Amniotic epithelial cell (primary cell): ENCODE measurements at regions not wholly inside any gene's neighbourhood (a gene's known extent, or its start where the extent isn't known, plus 50 kb on each side); places are given as distances from the start of the nearest gene placed in this dataset.
"Not testable (repeated sequence)": the region's sequence is repeated elsewhere in the genome, so short reads cannot be mapped to it uniquely, and the experiment has no call there.

Experiments used
- DNase-seq: peaks from one replicate; pipeline ENCODE4 v3.0.0-alpha.2; 2010; ENCODE audit warnings: low read depth

GRCh38 chr14:105938055-105938863 is 411.9 kb downstream of the TMEM121 start:
- DNase-seq, result no peak

- DNase-seq, result no peak
Observed at GRCh38 chr14:105938959-105939358, 412.6 kb downstream of the TMEM121 start.

GRCh38 chr14:105939810-105940508 is 413.6 kb downstream of the TMEM121 start:
- no peak for DNase-seq

GRCh38 chr14:105940534-105941225 is 414.3 kb downstream of the TMEM121 start:
- DNase-seq, result no peak

- DNase-seq, result no peak
Observed at GRCh38 chr14:105941226-105942166, 415.1 kb downstream of the TMEM121 start.

GRCh38 chr14:105942725-105943124 is 416.3 kb downstream of the TMEM121 start:
- DNase-seq, result not testable (repeated sequence)

GRCh38 chr14:105943973-105944602 is 417.7 kb downstream of the TMEM121 start:
- no peak for DNase-seq

GRCh38 chr14:105944632-105945610 is 418.5 kb downstream of the TMEM121 start:
- no peak for DNase-seq

- no peak for DNase-seq
Observed at GRCh38 chr14:105945896-105946295, 419.5 kb downstream of the TMEM121 start.

- DNase-seq, result no peak
Observed at GRCh38 chr14:105947599-105947998, 421.2 kb downstream of the TMEM121 start.

- not testable (repeated sequence) for DNase-seq
Observed at GRCh38 chr14:105948955-105949354, 422.6 kb downstream of the TMEM121 start.

GRCh38 chr14:105950364-105950892 is 424.0 kb downstream of the TMEM121 start:
- DNase-seq, result not testable (repeated sequence)

- DNase-seq, result no peak
Observed at GRCh38 chr14:105951399-105951798, 425.0 kb downstream of the TMEM121 start.

- DNase-seq, result no peak
Observed at GRCh38 chr14:105952222-105952621, 425.8 kb downstream of the TMEM121 start.

GRCh38 chr14:105952826-105953225 is 426.4 kb downstream of the TMEM121 start:
- no peak for DNase-seq

- not testable (repeated sequence) for DNase-seq
Observed at GRCh38 chr14:105961625-105962024, 435.2 kb downstream of the TMEM121 start.

- DNase-seq, result no peak
Observed at GRCh38 chr14:105962532-105962931, 436.1 kb downstream of the TMEM121 start.

GRCh38 chr14:105968291-105968690 is 441.9 kb downstream of the TMEM121 start:
- DNase-seq, result no peak

- DNase-seq, result not testable (repeated sequence)
Observed at GRCh38 chr14:105969026-105969425, 442.6 kb downstream of the TMEM121 start.

GRCh38 chr14:105970821-105971220 is 444.4 kb downstream of the TMEM121 start:
- not testable (repeated sequence) for DNase-seq
